ENCODE measurements at regions not wholly inside any gene's neighbourhood (a gene's known extent, or its start where the extent isn't known, plus 50 kb on each side); places are given as distances from the start of the nearest gene placed in this dataset.

- no peak for DNase-seq (ENCODE audit: low read depth)
These were observed 49.9 kb upstream of the WSB1 start for GRCh38 chr17:27244011-27244410.

All from GM04503 (cell line).